ENCODE measurements at regions not wholly inside any gene's neighbourhood (a gene's known extent, or its start where the extent isn't known, plus 50 kb on each side); places are given as distances from the start of the nearest gene placed in this dataset.

- TF ChIP-seq EZH2 (IDR thresholded peaks at IDR 0.05; ENCODE audit: low read depth): no peak
- no peak for TF ChIP-seq CTCF (conservative IDR thresholded peaks at IDR 0.05)
Observed at GRCh38 chr3:168820810-168821415, 725.2 kb upstream of the GOLIM4 start.

Data from PC-9 (cell line).